Caco-2 (cell line): ENCODE measurements at regions not wholly inside any gene's neighbourhood (a gene's known extent, or its start where the extent isn't known, plus 50 kb on each side); places are given as distances from the start of the nearest gene placed in this dataset.

ENCODE experiments used
- BruUV-seq: library from RNA; stranded (reverse); fragments of 400-500 nt; replicated peaks from 2 replicates; lab custom pipeline; 2021; lab: Mats Ljungman, UMichigan
- CTCF ChIA-PET: fragments of 300-600 bp; sonication (Branson Sonifier 250); formaldehyde crosslinking; loops from one replicate; lab custom pipeline; 2022; ENCODE audit warnings: antibody characterized with exemption; lab: Charles Lee
- POLR2A ChIA-PET: fragments of 300-600 bp; sonication (Branson Sonifier 250); formaldehyde crosslinking; loops from one replicate; lab custom pipeline; 2022; ENCODE audit warnings: antibody characterized with exemption; lab: Charles Lee
- DNase-seq, 2 experiments: peaks; one replicate each; pipeline versions ENCODE4 v3.0.0 to v3.0.0-alpha.2; 2020 to 2022
- H3K27me3 ChIP-seq: replicated peaks from 2 replicates; pipeline ENCODE4 v1.6.0; 2011; ENCODE audit warnings: low read length; ENCODE audit not compliant: control insufficient read depth, insufficient read depth
- H3K36me3 ChIP-seq: 2 replicates; pipeline ENCODE4 v1.5.1; 2011; ENCODE audit warnings: low read length; ENCODE audit not compliant: control insufficient read depth, insufficient read depth
- H3K4me1 ChIP-seq: fragments of 250-450 bp; sonication (Bioruptor Pico); 2 replicates; pipeline ENCODE4 v1.5.1; 2020; ENCODE audit warnings: mild to moderate bottlenecking
- H3K4me3 ChIP-seq: 2 replicates; pipeline ENCODE4 v1.5.1; 2011; ENCODE audit warnings: low read depth, mild to moderate bottlenecking, control low read depth, low read length
- H3K9me3 ChIP-seq: fragments of 250-450 bp; sonication (Bioruptor Pico); 2 replicates; pipeline ENCODE4 v1.5.1; 2020; ENCODE audit warnings: mild to moderate bottlenecking, moderate library complexity
- H3K27ac Mint-ChIP-seq: one replicate; pipeline ENCODE4 v1.8.0; 2022; ENCODE audit warnings: mixed read lengths; ENCODE audit not compliant: unreplicated experiment
- H3K27me3 Mint-ChIP-seq: one replicate; pipeline ENCODE4 v1.8.0; 2022; ENCODE audit warnings: mixed read lengths; ENCODE audit not compliant: insufficient read depth, unreplicated experiment
- H3K36me3 Mint-ChIP-seq: one replicate; pipeline ENCODE4 v1.8.0; 2022; ENCODE audit warnings: mild to moderate bottlenecking, mixed read lengths; ENCODE audit not compliant: insufficient read depth, unreplicated experiment
- H3K4me1 Mint-ChIP-seq: one replicate; pipeline ENCODE4 v1.8.0; 2022; ENCODE audit warnings: low read depth, mixed read lengths; ENCODE audit not compliant: unreplicated experiment
- H3K4me3 Mint-ChIP-seq: one replicate; pipeline ENCODE4 v1.8.0; 2022; ENCODE audit warnings: mild to moderate bottlenecking, moderate library complexity, mixed read lengths; ENCODE audit not compliant: unreplicated experiment
- H3K9me3 Mint-ChIP-seq: one replicate; pipeline ENCODE4 v1.8.0; 2022; ENCODE audit warnings: mixed read lengths; ENCODE audit not compliant: unreplicated experiment
- CTCF ChIP-seq, 2 experiments: fragments of 200-600 bp in 1 of 2; IDR thresholded peaks; 1 replicate in 1 of 2; 2 replicates in 1 of 2; pipeline versions ENCODE4 v1.5.1 to v1.8.0; 2011 to 2022; ENCODE audit warnings: antibody characterized with exemption in 1 of 2, control low read depth in 1 of 2, inconsistent platforms in 1 of 2, low read depth in 1 of 2, low read length in 1 of 2, mild to moderate bottlenecking in 1 of 2, moderate library complexity in 1 of 2; ENCODE audit not compliant: insufficient read depth in 1 of 2, severe bottlenecking in 1 of 2, unreplicated experiment in 1 of 2
- intact Hi-C: fragments of 100-400 bp; cut with micrococcal nuclease; formaldehyde crosslinking; loops from one replicate; pipeline ENCODE4 v1.10.0; 2022; ENCODE audit not compliant: unreplicated experiment

GRCh38 chr14:100975671-100976070 is 72.1 kb upstream of the RTL1 start:
- TF ChIP-seq CTCF (IDR thresholded peaks at IDR 0.05; ENCODE audit: insufficient read depth in 1 of 2, low read depth in 1 of 2, low read length in 1 of 2, severe bottlenecking in 1 of 2, unreplicated experiment in 1 of 2), result no peak
- Histone ChIP-seq H3K9me3 (no peaks in the 10 kb centered on the region), H3K4me3 (no peak overlapping the region), H3K4me1 (no peaks in the 10 kb centered on the region), H3K36me3 (no peaks in the 10 kb centered on the region), H3K27me3 (no peaks in the 10 kb centered on the region)
- H3K27ac Mint-ChIP-seq, result no peak overlapping the region
- no peak overlapping the region for H3K4me3 Mint-ChIP-seq
- H3K4me1 Mint-ChIP-seq, result no peaks in the 10 kb centered on the region
- intact Hi-C loops, result no loop called here
- no peaks in the 10 kb centered on the region for H3K36me3 Mint-ChIP-seq
- DNase-seq, result no peak
- no TSS peak for BruUV-seq
- H3K9me3 Mint-ChIP-seq, result no peaks in the 10 kb centered on the region
- POLR2A ChIA-PET, result no interaction called here
- no peaks in the 10 kb centered on the region for H3K27me3 Mint-ChIP-seq
- CTCF ChIA-PET, result no interaction called here

GRCh38 chr14:100979079-100979478 is 75.6 kb upstream of the RTL1 start:
- intact Hi-C loops, result no loop called here
- H3K4me3 Mint-ChIP-seq, result no peak overlapping the region
- Histone ChIP-seq H3K9me3 (no peaks in the 10 kb centered on the region), H3K4me1 (no peaks in the 10 kb centered on the region), H3K36me3 (no peaks in the 10 kb centered on the region), H3K27me3 (no peaks in the 10 kb centered on the region), H3K4me3 (no peak overlapping the region)
- no peaks in the 10 kb centered on the region for H3K9me3 Mint-ChIP-seq
- no peaks in the 10 kb centered on the region for H3K36me3 Mint-ChIP-seq
- no peaks in the 10 kb centered on the region for H3K4me1 Mint-ChIP-seq
- H3K27ac Mint-ChIP-seq, result no peak overlapping the region
- ChIA-PET POLR2A (no interaction called here), CTCF (no interaction called here)
- TF ChIP-seq CTCF (IDR thresholded peaks at IDR 0.05; ENCODE audit: insufficient read depth in 1 of 2, low read depth in 1 of 2, low read length in 1 of 2, severe bottlenecking in 1 of 2, unreplicated experiment in 1 of 2), result no peak
- H3K27me3 Mint-ChIP-seq, result no peaks in the 10 kb centered on the region
- no TSS peak for BruUV-seq
- DNase-seq, result no peak

GRCh38 chr14:100979780-100980179 is 76.3 kb upstream of the RTL1 start:
- H3K4me1 ChIP-seq, result no peaks in the 10 kb centered on the region
- H3K27ac Mint-ChIP-seq, result no peak overlapping the region
- no peaks in the 10 kb centered on the region for H3K27me3 ChIP-seq

More at GRCh38 chr14:100979780-100980179, 76.3 kb upstream of the RTL1 start:
- Mint-ChIP-seq H3K27me3 (no peaks in the 10 kb centered on the region), H3K36me3 (no peaks in the 10 kb centered on the region), H3K9me3 (no peaks in the 10 kb centered on the region), H3K4me3 (no peak overlapping the region), H3K4me1 (no peaks in the 10 kb centered on the region)
- Histone ChIP-seq H3K9me3 (no peaks in the 10 kb centered on the region), H3K4me3 (no peak overlapping the region), H3K36me3 (no peaks in the 10 kb centered on the region)
- POLR2A ChIA-PET, result no interaction called here
- no peak for TF ChIP-seq CTCF (IDR thresholded peaks at IDR 0.05; ENCODE audit: insufficient read depth in 1 of 2, low read depth in 1 of 2, low read length in 1 of 2, severe bottlenecking in 1 of 2, unreplicated experiment in 1 of 2)
- no peak for DNase-seq
- CTCF ChIA-PET, result no interaction called here
- no TSS peak for BruUV-seq
- intact Hi-C loops, result no loop called here
